ENCODE measurements at regions not wholly inside any gene's neighbourhood (a gene's known extent, or its start where the extent isn't known, plus 50 kb on each side); places are given as distances from the start of the nearest gene placed in this dataset.

DNA sequence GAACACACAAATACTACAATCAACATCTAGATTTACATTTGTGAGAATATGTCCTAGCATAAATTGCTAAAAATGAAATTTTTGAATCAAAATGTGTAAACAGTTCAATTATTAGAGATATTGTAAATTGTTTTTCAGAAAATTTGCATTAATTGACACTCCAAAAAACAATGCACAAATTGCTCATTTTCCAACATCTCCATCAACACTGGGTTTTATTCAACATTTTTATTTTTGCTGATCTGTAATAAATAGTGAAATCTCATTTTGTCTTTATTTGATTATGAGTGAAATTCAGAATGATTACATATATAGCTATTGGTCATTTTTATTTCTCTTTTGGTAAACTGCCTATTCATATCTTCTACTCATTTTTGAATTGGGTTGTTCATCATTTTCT is 120.0 kb upstream of the GRIA3 start:
- no peaks in the 10 kb centered on the region for H3K9me3 Mint-ChIP-seq (ENCODE audit: insufficient read depth)
- intact Hi-C loops (cut with micrococcal nuclease), result no loop called here
- no peak overlapping the region for H3K4me3 Mint-ChIP-seq
- ATAC-seq (ENCODE audit: low read depth) (no peak), DNase-seq (no peak)
- ChIA-PET POLR2A (no interaction called here), CTCF (no interaction called here)
- no peaks in the 10 kb centered on the region for H4K20me1 ChIP-seq (ENCODE audit: control insufficient read depth, insufficient read depth, low read length, poor library complexity, severe bottlenecking)
- no peak overlapping the region for H3K27ac Mint-ChIP-seq
- no peaks in the 10 kb centered on the region for H3K9me3 ChIP-seq (ENCODE audit: control extremely low read depth in 1 of 3, control insufficient read depth in 2 of 3, insufficient read depth in 1 of 3, low read length in 2 of 3)
- H3K4me1 Mint-ChIP-seq, result no peaks in the 10 kb centered on the region
- H3K79me2 ChIP-seq (ENCODE audit: control insufficient read depth, insufficient read depth, low read length), result no peaks in the 10 kb centered on the region
- TF ChIP-seq EZH2 (IDR thresholded peaks at IDR 0.05; ENCODE audit: borderline replicate concordance, insufficient read depth, low read depth, low read length, poor library complexity, severe bottlenecking), result no peak
- TF ChIP-seq, protein P1, sequence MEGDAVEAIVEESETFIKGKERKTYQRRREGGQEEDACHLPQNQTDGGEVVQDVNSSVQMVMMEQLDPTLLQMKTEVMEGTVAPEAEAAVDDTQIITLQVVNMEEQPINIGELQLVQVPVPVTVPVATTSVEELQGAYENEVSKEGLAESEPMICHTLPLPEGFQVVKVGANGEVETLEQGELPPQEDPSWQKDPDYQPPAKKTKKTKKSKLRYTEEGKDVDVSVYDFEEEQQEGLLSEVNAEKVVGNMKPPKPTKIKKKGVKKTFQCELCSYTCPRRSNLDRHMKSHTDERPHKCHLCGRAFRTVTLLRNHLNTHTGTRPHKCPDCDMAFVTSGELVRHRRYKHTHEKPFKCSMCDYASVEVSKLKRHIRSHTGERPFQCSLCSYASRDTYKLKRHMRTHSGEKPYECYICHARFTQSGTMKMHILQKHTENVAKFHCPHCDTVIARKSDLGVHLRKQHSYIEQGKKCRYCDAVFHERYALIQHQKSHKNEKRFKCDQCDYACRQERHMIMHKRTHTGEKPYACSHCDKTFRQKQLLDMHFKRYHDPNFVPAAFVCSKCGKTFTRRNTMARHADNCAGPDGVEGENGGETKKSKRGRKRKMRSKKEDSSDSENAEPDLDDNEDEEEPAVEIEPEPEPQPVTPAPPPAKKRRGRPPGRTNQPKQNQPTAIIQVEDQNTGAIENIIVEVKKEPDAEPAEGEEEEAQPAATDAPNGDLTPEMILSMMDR (IDR thresholded peaks at IDR 0.05), result no peak
- H3K36me3 ChIP-seq (replicated peaks in 1 of 2; ENCODE audit: control extremely low read depth in 1 of 2, control insufficient read depth in 1 of 2, extremely low read depth in 1 of 2, insufficient read depth in 2 of 2, low read length in 1 of 2), result no peaks in the 10 kb centered on the region
- H2AFZ ChIP-seq (ENCODE audit: insufficient read depth, low read depth, low read length, poor library complexity, severe bottlenecking), result no peak overlapping the region
- no peak overlapping the region for H3K4me2 ChIP-seq (replicated peaks; ENCODE audit: low read depth, low read length, poor library complexity, severe bottlenecking)
- H3K27me3 Mint-ChIP-seq, result no peaks in the 10 kb centered on the region
- no peaks in the 10 kb centered on the region for H3K4me1 ChIP-seq (ENCODE audit: control insufficient read depth in 2 of 2, insufficient read depth in 2 of 2, low read length in 2 of 2)
- H3K27me3 ChIP-seq (replicated peaks in 1 of 4; ENCODE audit: control extremely low read depth in 1 of 4, control insufficient read depth in 3 of 4, insufficient read depth in 4 of 4, low read length in 3 of 4), result no peaks in the 10 kb centered on the region
- no peak overlapping the region for H3K4me3 ChIP-seq (ENCODE audit: control extremely low read depth in 1 of 5, extremely low read depth in 1 of 5, insufficient read depth in 1 of 5, low read depth in 2 of 5, low read length in 4 of 5)
- no peak overlapping the region for H3K27ac ChIP-seq (ENCODE audit: low read length in 2 of 2)
- H3K9ac ChIP-seq (ENCODE audit: low read length), result no peak overlapping the region

DNA sequence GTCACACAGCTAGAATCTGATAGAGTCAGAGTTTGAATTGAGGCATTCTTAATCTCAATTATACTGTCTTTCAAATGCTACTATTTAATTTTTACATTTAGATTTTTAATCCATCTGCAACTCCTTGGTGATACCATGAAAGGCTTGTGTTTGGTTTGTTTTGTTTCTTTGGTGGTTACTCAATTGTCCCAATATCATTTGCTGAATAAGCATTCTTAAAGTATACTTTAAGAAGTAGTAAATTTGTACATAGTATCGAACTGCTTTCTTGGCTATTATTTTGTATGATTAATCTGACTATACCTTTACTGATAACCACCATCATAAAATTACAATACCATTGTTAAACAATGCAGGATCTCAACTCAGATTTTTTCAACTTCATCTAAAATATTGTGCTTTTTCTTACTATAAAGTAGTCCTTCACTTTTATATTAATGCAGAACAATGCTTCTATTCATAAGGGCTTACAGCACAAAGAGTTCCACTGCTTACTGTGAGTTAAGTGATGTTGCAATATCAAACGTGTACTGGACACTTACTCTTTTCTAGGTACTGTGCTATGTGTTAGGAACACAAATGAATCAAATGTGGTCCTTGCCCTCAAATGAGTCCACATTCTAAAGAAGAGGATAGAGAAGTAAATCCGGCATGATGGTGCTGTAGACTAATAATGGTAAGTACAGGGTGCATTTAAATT is 111.2 kb upstream of the GRIA3 start:
- no peaks in the 10 kb centered on the region for H3K4me1 ChIP-seq (ENCODE audit: control insufficient read depth in 2 of 2, insufficient read depth in 2 of 2, low read length in 2 of 2)
- Mint-ChIP-seq H3K27ac (no peak overlapping the region), H3K4me3 (no peak overlapping the region), H3K9me3 (ENCODE audit: insufficient read depth) (no peaks in the 10 kb centered on the region), H3K27me3 (no peaks in the 10 kb centered on the region), H3K4me1 (no peaks in the 10 kb centered on the region)
- ATAC-seq (ENCODE audit: low read depth), result no peak
- no peaks in the 10 kb centered on the region for H4K20me1 ChIP-seq (ENCODE audit: control insufficient read depth, insufficient read depth, low read length, poor library complexity, severe bottlenecking)
- no peak overlapping the region for H2AFZ ChIP-seq (ENCODE audit: insufficient read depth, low read depth, low read length, poor library complexity, severe bottlenecking)
- intact Hi-C loops (cut with micrococcal nuclease), result no loop called here
- H3K4me2 ChIP-seq (replicated peaks; ENCODE audit: low read depth, low read length, poor library complexity, severe bottlenecking), result no peak overlapping the region
- WGBS (ENCODE audit: insufficient coverage), result 100% methylated on average over 1 of the region's 3 CpGs
- no peaks in the 10 kb centered on the region for H3K79me2 ChIP-seq (ENCODE audit: control insufficient read depth, insufficient read depth, low read length)
- DNase-seq, result no peak
- CTCF ChIA-PET, result no interaction called here
- no peak overlapping the region for H3K27ac ChIP-seq (ENCODE audit: low read length in 2 of 2)
- H3K4me3 ChIP-seq (ENCODE audit: control extremely low read depth in 1 of 5, extremely low read depth in 1 of 5, insufficient read depth in 1 of 5, low read depth in 2 of 5, low read length in 4 of 5), result no peak overlapping the region
- TF ChIP-seq, protein P1 (IDR thresholded peaks at IDR 0.05), result no peak
- no peak for TF ChIP-seq EZH2 (IDR thresholded peaks at IDR 0.05; ENCODE audit: borderline replicate concordance, insufficient read depth, low read depth, low read length, poor library complexity, severe bottlenecking)
- H3K9me3 ChIP-seq (ENCODE audit: control extremely low read depth in 1 of 3, control insufficient read depth in 2 of 3, insufficient read depth in 1 of 3, low read length in 2 of 3), result no peaks in the 10 kb centered on the region
- H3K36me3 ChIP-seq (replicated peaks in 1 of 2; ENCODE audit: control extremely low read depth in 1 of 2, control insufficient read depth in 1 of 2, extremely low read depth in 1 of 2, insufficient read depth in 2 of 2, low read length in 1 of 2), result no peaks in the 10 kb centered on the region
- H3K9ac ChIP-seq (ENCODE audit: low read length), result no peak overlapping the region
- POLR2A ChIA-PET, result no interaction called here
- no peaks in the 10 kb centered on the region for H3K27me3 ChIP-seq (replicated peaks in 1 of 4; ENCODE audit: control extremely low read depth in 1 of 4, control insufficient read depth in 3 of 4, insufficient read depth in 4 of 4, low read length in 3 of 4)

Measured in B cell (primary cell).